RWPE1 (cell line): ENCODE measurements at regions not wholly inside any gene's neighbourhood (a gene's known extent, or its start where the extent isn't known, plus 50 kb on each side); places are given as distances from the start of the nearest gene placed in this dataset.

ENCODE experiments used
- CTCF ChIA-PET: fragments of 350-600 bp; sonication (Branson Sonifier 250); formaldehyde crosslinking; extraction: SDS; loops from one replicate; lab custom pipeline; 2021; lab: Yijun Ruan, JAX
- POLR2A ChIA-PET: fragments of 400-600 bp; formaldehyde crosslinking; extraction: SDS; loops from one replicate; lab custom pipeline; 2020; ENCODE audit warnings: antibody characterized with exemption; ENCODE audit not compliant: low non-redundant PET; lab: Yijun Ruan, JAX
- DNase-seq: peaks from one replicate; pipeline ENCODE4 v3.0.0; 2012; ENCODE audit warnings: low spot score
- H3K27ac ChIP-seq: fragments of 450-650 bp; 2 replicates; pipeline ENCODE4 v1.5.1; 2017
- CTCF ChIP-seq: fragments of 450-650 bp; conservative IDR thresholded peaks from 2 replicates; pipeline ENCODE4 v1.5.1; 2017; ENCODE audit warnings: low read depth, mild to moderate bottlenecking

- DNase-seq, result no peak
- H3K27ac ChIP-seq, result no peak overlapping the region
- TF ChIP-seq CTCF, result no peak
- ChIA-PET CTCF (no interaction called here), POLR2A (no interaction called here)
These were observed 63.7 kb upstream of the SIAH1 start for GRCh38 chr16:48448841-48449481.

GRCh38 chr16:48447940-48448536 lies 62.8 kb upstream of the SIAH1 start:
- no peak for TF ChIP-seq CTCF
- ChIA-PET POLR2A (interaction anchor here (0.7 kb wide), 1 partner anchor 14 kb away, joined by 4 read pairs; no protein-coding TSS in a partner anchor), CTCF (no interaction called here)
- no peak overlapping the region for H3K27ac ChIP-seq
- no peak for DNase-seq

- TF ChIP-seq CTCF, result no peak
- POLR2A ChIA-PET, result interaction anchor here (0.7 kb wide), 1 partner anchor 13 kb away, joined by 4 read pairs; no protein-coding TSS in a partner anchor
- H3K27ac ChIP-seq, result no peak overlapping the region; the same call in 1 of the 2 replicates
- no peak for DNase-seq
- CTCF ChIA-PET, result no interaction called here
These were observed 62.2 kb upstream of the SIAH1 start for GRCh38 chr16:48447428-48447827.

GRCh38 chr16:48446534-48446920 lies 61.3 kb upstream of the SIAH1 start:
- CTCF ChIA-PET, result no interaction called here
- no peak for TF ChIP-seq CTCF
- POLR2A ChIA-PET, result no interaction called here
- no peak for DNase-seq
- H3K27ac ChIP-seq, result peak overlapping the region; percentile 5; the same call in 1 of the 2 replicates

GRCh38 chr16:48445782-48446533 lies 60.7 kb upstream of the SIAH1 start:
- CTCF ChIA-PET, result interaction anchor here (0.6 kb wide), 1 partner anchor 85 kb away, joined by 5 read pairs; no protein-coding TSS in a partner anchor
- TF ChIP-seq CTCF, result no peak
- DNase-seq, result no peak
- POLR2A ChIA-PET, result no interaction called here
- peak overlapping the region; percentile 5 for H3K27ac ChIP-seq

GRCh38 chr16:48444574-48444973 lies 59.4 kb upstream of the SIAH1 start:
- CTCF ChIA-PET, result no interaction called here
- POLR2A ChIA-PET, result no interaction called here

More at GRCh38 chr16:48444574-48444973, 59.4 kb upstream of the SIAH1 start:
- no peak for TF ChIP-seq CTCF
- peak; percentile 79 for DNase-seq
- H3K27ac ChIP-seq, result peak overlapping the region; percentile 73
